A549 (cell line): ENCODE measurements at regions not wholly inside any gene's neighbourhood (a gene's known extent, or its start where the extent isn't known, plus 50 kb on each side); places are given as distances from the start of the nearest gene placed in this dataset.

ENCODE experiments used
- ATAC-seq, 2 experiments: fragments of 200-7000 bp in 1 of 2; fragments of >200 bp in 1 of 2; cut with Nextera tagmentation in 1 of 2; cut with Tn5 transposase in 1 of 2; 3 replicates each; pipeline versions ENCODE4 v1.8.0 to v1.9.1; 2018 to 2020; ENCODE audit warnings: mild to moderate bottlenecking in 1 of 2, moderate library complexity in 1 of 2
- CTCF ChIA-PET: fragments of 300-600 bp; sonication (Branson Sonifier 250); formaldehyde crosslinking; extraction: SDS; loops from one replicate; lab custom pipeline; 2021; ENCODE audit warnings: antibody characterized with exemption, inconsistent platforms; lab: Yijun Ruan, JAX
- POLR2A ChIA-PET: fragments of 350-600 bp; formaldehyde crosslinking; extraction: SDS; loops from one replicate; lab custom pipeline; 2021; ENCODE audit warnings: antibody characterized with exemption, inconsistent platforms; lab: Yijun Ruan, JAX
- DNase-seq, 2 experiments: peaks; one replicate each; pipeline versions ENCODE4 v3.0.0 to v3.0.0-alpha.2; 2011 to 2016; ENCODE audit warnings: low read depth in 1 of 2, low spot score in 1 of 2
- FAIRE-seq: peaks from 2 replicates; lab custom pipeline; 2011; peaks lifted over from hg19 to GRCh38; lab: Jason Lieb, UNC
- H3K27ac ChIP-seq, 2 experiments: fragments of >200 bp; sonication (Bioruptor Twin); formaldehyde crosslinking; 3 replicates each; pipeline ENCODE4 v1.5.1; 2016 to 2017
- H3K4me1 ChIP-seq: fragments of >200 bp; sonication (Bioruptor Twin); formaldehyde crosslinking; 3 replicates; pipeline ENCODE4 v1.6.1; 2016
- H3K4me2 ChIP-seq: fragments of >200 bp; sonication (Bioruptor Twin); formaldehyde crosslinking; 3 replicates; pipeline ENCODE4 v1.6.1; 2016
- H3K4me3 ChIP-seq: fragments of >200 bp; sonication (Bioruptor Twin); formaldehyde crosslinking; 3 replicates; pipeline ENCODE4 v1.5.1; 2016
- H3K9me3 ChIP-seq: fragments of >200 bp; sonication (Bioruptor Twin); formaldehyde crosslinking; 3 replicates; pipeline ENCODE4 v1.6.1; 2016
- BCL3 ChIP-seq: fragments of >200 bp; sonication (Bioruptor Twin); formaldehyde crosslinking; IDR thresholded peaks from 3 replicates; pipeline ENCODE4 v1.6.1; 2016
- CBX2 ChIP-seq: fragments of 200-600 bp; sonication (generic); IDR thresholded peaks from 2 replicates; pipeline ENCODE4 v1.6.1; 2016; ENCODE audit warnings: low read depth, mild to moderate bottlenecking, borderline replicate concordance
- CHD2 ChIP-seq: fragments of 150-350 bp; IDR thresholded peaks from 2 replicates; pipeline ENCODE4 v1.6.1; 2014; ENCODE audit warnings: low read length; ENCODE audit not compliant: partially characterized antibody
- CHD4 ChIP-seq: fragments of 200-600 bp; sonication (generic); IDR thresholded peaks from 2 replicates; pipeline ENCODE4 v1.6.1; 2016; ENCODE audit warnings: antibody characterized with exemption, mild to moderate bottlenecking, borderline replicate concordance
- EHF ChIP-seq: fragments of 250-450 bp; sonication (Bioruptor Pico); IDR thresholded peaks from 2 replicates; pipeline ENCODE4 v1.5.0; 2020; ENCODE audit warnings: mild to moderate bottlenecking
- EP300 ChIP-seq, 2 experiments: fragments of >200 bp; sonication (Bioruptor Twin); formaldehyde crosslinking; IDR thresholded peaks; 2 replicates in 1 of 2; 3 replicates in 1 of 2; pipeline ENCODE4 v1.6.1; 2016 to 2017
- ESRRA ChIP-seq: fragments of 150-350 bp; IDR thresholded peaks from 2 replicates; pipeline ENCODE4 v1.6.1; 2014; ENCODE audit warnings: mild to moderate bottlenecking, low read length, borderline replicate concordance
- FOSB ChIP-seq: fragments of 250-450 bp; sonication (Bioruptor Pico); IDR thresholded peaks from 2 replicates; pipeline ENCODE4 v1.5.0; 2020; ENCODE audit warnings: mild to moderate bottlenecking, moderate library complexity
- FOSL2 ChIP-seq, 2 experiments: fragments of 450-650 bp in 1 of 2; fragments of >200 bp in 1 of 2; sonication (Bioruptor Twin) in 1 of 2; formaldehyde crosslinking; IDR thresholded peaks; 2 replicates each; pipeline versions ENCODE4 v1.5.0 to v1.6.1; 2016 to 2020; ENCODE audit warnings: mild to moderate bottlenecking in 1 of 2, moderate library complexity in 1 of 2
- HEYL ChIP-seq: fragments of 250-450 bp; sonication (Bioruptor Pico); IDR thresholded peaks from 2 replicates; pipeline ENCODE4 v1.8.0; 2021; ENCODE audit warnings: mild to moderate bottlenecking, moderate library complexity
- HOXB13 ChIP-seq: fragments of 250-450 bp; sonication (Bioruptor Pico); IDR thresholded peaks from 2 replicates; pipeline ENCODE4 v1.5.0; 2020; ENCODE audit warnings: low read depth, mild to moderate bottlenecking, moderate library complexity
- JUNB ChIP-seq: fragments of >200 bp; sonication (Bioruptor Twin); formaldehyde crosslinking; IDR thresholded peaks from 2 replicates; pipeline ENCODE4 v1.6.1; 2016
- KDM5A ChIP-seq: fragments of 200-600 bp; sonication (generic); IDR thresholded peaks from 2 replicates; pipeline ENCODE4 v1.6.1; 2016; ENCODE audit warnings: antibody characterized with exemption, mild to moderate bottlenecking
- MYC ChIP-seq: IDR thresholded peaks from 2 replicates; pipeline ENCODE4 v1.6.1; 2012; ENCODE audit warnings: mild to moderate bottlenecking, inconsistent platforms, low read length, improper control_type of control experiment, borderline replicate concordance
- PHF8 ChIP-seq: fragments of 200-600 bp; sonication (generic); IDR thresholded peaks from 2 replicates; pipeline ENCODE4 v1.6.1; 2016; ENCODE audit warnings: low read depth, mild to moderate bottlenecking, antibody characterized with exemption, moderate library complexity, borderline replicate concordance
- REST ChIP-seq: fragments of 200-600 bp; sonication (generic); IDR thresholded peaks from 2 replicates; pipeline ENCODE4 v1.6.1; 2016; ENCODE audit warnings: antibody characterized with exemption, mild to moderate bottlenecking, moderate library complexity
- RFX5 ChIP-seq: fragments of 450-650 bp; IDR thresholded peaks from 2 replicates; pipeline ENCODE4 v1.7.1; 2014; ENCODE audit warnings: antibody characterized with exemption, mild to moderate bottlenecking, moderate library complexity
- RNF2 ChIP-seq: fragments of 200-600 bp; sonication (generic); IDR thresholded peaks from 2 replicates; pipeline ENCODE4 v1.6.1; 2016; ENCODE audit warnings: low read depth, mild to moderate bottlenecking, antibody characterized with exemption, moderate library complexity, borderline replicate concordance
- TP53 ChIP-seq: fragments of 250-450 bp; sonication (Bioruptor Pico); IDR thresholded peaks from 2 replicates; pipeline ENCODE4 v1.5.0; 2021; ENCODE audit warnings: mild to moderate bottlenecking, moderate library complexity
- ZSCAN20 ChIP-seq: fragments of 250-450 bp; sonication (Bioruptor Pico); IDR thresholded peaks from 2 replicates; pipeline ENCODE4 v1.8.0; 2022; ENCODE audit warnings: mild to moderate bottlenecking, moderate library complexity
- WGBS: methylation state at CpG from one replicate; pipeline ENCODE4 v1.1.6; 2017; ENCODE audit errors: missing lambda C conversion rate; 5-methylcytosine and 5-hydroxymethylcytosine counted together
- TF ChIP-seq, protein P1 (sequence below): IDR thresholded peaks from 2 replicates; pipeline ENCODE4 v1.6.1; 2012; ENCODE audit warnings: low read depth, borderline replicate concordance

GRCh38 chr10:3925184-3925583, 140.2 kb upstream of the KLF6 start:
- FAIRE-seq, result no peak
- WGBS, result 90% methylated on average over 4 of the region's 4 CpGs
- POLR2A ChIA-PET, result no interaction called here
- no peak for DNase-seq
- H3K4me3 ChIP-seq, result no peak overlapping the region
- no peak overlapping the region for H3K4me2 ChIP-seq
- CTCF ChIA-PET, result no interaction called here
- ATAC-seq, result no peak
- H3K9me3 ChIP-seq, result peaks cover 6% of the 10 kb centered on the region; the same call in 2 of the 3 replicates
- no peak for TF ChIP-seq CBX2
- TF ChIP-seq RNF2, result no peak
- TF ChIP-seq TP53 (CRISPR knock-in tag), result no peak
- no peak for TF ChIP-seq HOXB13 (CRISPR knock-in tag)
- no peak for TF ChIP-seq EHF (CRISPR knock-in tag)
- no peak for TF ChIP-seq FOSB (CRISPR knock-in tag)
- TF ChIP-seq ESRRA, result no peak
- no peaks in the 10 kb centered on the region for H3K4me1 ChIP-seq
- H3K27ac ChIP-seq, result no peak overlapping the region

DNA sequence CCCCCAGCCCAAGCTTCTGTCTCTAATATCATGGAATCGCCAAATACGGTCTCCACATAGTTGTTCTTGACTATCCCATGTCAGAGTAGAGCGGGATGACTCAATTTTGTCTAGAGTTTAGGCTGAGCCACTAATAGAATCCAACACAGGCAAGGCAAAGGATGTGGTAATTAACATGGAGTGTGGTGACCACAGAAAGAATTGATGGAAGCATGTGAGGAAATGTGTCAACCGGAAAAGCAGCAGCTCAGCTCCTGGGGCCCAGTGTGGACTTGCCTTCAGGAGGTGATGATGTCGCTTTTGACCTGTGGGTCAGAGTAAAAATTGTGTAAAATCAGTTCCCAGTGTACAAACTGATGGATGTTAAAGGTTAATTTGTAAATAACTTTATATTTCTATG, 139.3 kb upstream of the KLF6 start:
- no peak for ATAC-seq
- POLR2A ChIA-PET, result no interaction called here
- H3K27ac ChIP-seq, result no peak overlapping the region
- WGBS, result 61% methylated on average over 5 of the region's 5 CpGs
- H3K4me3 ChIP-seq, result no peak overlapping the region
- H3K4me1 ChIP-seq, result no peaks in the 10 kb centered on the region
- H3K9me3 ChIP-seq, result peaks cover 6% of the 10 kb centered on the region; the same call in 2 of the 3 replicates
- no peak for FAIRE-seq
- DNase-seq, result no peak
- TF ChIP-seq CHD2 (no peak), EP300 (IDR thresholded peaks at IDR 0.05) (no peak), ZSCAN20 (CRISPR knock-in tag) (no peak), PHF8 (no peak), BCL3 (no peak), REST (no peak), EHF (CRISPR knock-in tag) (no peak), JUNB (no peak), CHD4 (no peak), HEYL (CRISPR knock-in tag) (no peak), FOSL2 (IDR thresholded peaks at IDR 0.05) (no peak), FOSL2 (CRISPR knock-in tag; IDR thresholded peaks at IDR 0.05) (no peak), HOXB13 (CRISPR knock-in tag) (no peak), MYC (no peak), RFX5 (no peak), KDM5A (no peak)
- TF ChIP-seq, protein P1, sequence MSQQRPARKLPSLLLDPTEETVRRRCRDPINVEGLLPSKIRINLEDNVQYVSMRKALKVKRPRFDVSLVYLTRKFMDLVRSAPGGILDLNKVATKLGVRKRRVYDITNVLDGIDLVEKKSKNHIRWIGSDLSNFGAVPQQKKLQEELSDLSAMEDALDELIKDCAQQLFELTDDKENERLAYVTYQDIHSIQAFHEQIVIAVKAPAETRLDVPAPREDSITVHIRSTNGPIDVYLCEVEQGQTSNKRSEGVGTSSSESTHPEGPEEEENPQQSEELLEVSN, result no peak
- CTCF ChIA-PET, result interaction anchor here (1.2 kb wide), 1 partner anchor 9 kb away, joined by 4 read pairs; no protein-coding TSS in a partner anchor
- no peak overlapping the region for H3K4me2 ChIP-seq
